ENCODE measurements at regions not wholly inside any gene's neighbourhood (a gene's known extent, or its start where the extent isn't known, plus 50 kb on each side); places are given as distances from the start of the nearest gene placed in this dataset.
"Not testable (repeated sequence)": the region's sequence is repeated elsewhere in the genome, so short reads cannot be mapped to it uniquely, and the experiment has no call there.

- no peak for DNase-seq
Measured at GRCh38 chr5:115469904-115470516, 74.6 kb downstream of the FEM1C start.

GRCh38 chr5:115467628-115468027, 76.9 kb downstream of the FEM1C start:
- DNase-seq, result no peak

GRCh38 chr5:115465431-115465830, 79.1 kb downstream of the FEM1C start:
- no peak for DNase-seq

- DNase-seq, result peak; percentile 84
Measured at GRCh38 chr5:115463983-115464382, 80.6 kb downstream of the FEM1C start.

- DNase-seq, result no peak
Measured at GRCh38 chr5:115461506-115462290, 82.9 kb downstream of the FEM1C start.

- no peak for DNase-seq
Measured at GRCh38 chr5:115461093-115461492, 83.5 kb downstream of the FEM1C start.

GRCh38 chr5:115460472-115460871, 84.1 kb downstream of the FEM1C start:
- DNase-seq, result peak; percentile 50

- peak; percentile 77 for DNase-seq
Measured at GRCh38 chr5:115459855-115460341, 84.7 kb downstream of the FEM1C start.

- DNase-seq, result no peak
Measured at GRCh38 chr5:115458416-115458815, 86.2 kb downstream of the FEM1C start.

- peak; percentile 46 for DNase-seq
Measured at GRCh38 chr5:115458003-115458409, 86.6 kb downstream of the FEM1C start.

- no peak for DNase-seq
Measured at GRCh38 chr5:115457571-115457970, 87.0 kb downstream of the FEM1C start.

- no peak for DNase-seq
Measured at GRCh38 chr5:115456539-115457040, 88.0 kb downstream of the FEM1C start.

- no peak for DNase-seq
Measured at GRCh38 chr5:115456056-115456455, 88.5 kb downstream of the FEM1C start.

- DNase-seq, result no peak
Measured at GRCh38 chr5:115455301-115455707, 89.3 kb downstream of the FEM1C start.

GRCh38 chr5:115453391-115454095, 91.0 kb downstream of the FEM1C start:
- DNase-seq, result no peak

- DNase-seq, result no peak
Measured at GRCh38 chr5:115452536-115453235, 91.9 kb downstream of the FEM1C start.

- DNase-seq, result no peak
Measured at GRCh38 chr5:115452083-115452482, 92.5 kb downstream of the FEM1C start.

GRCh38 chr5:115450741-115451140, 93.8 kb downstream of the FEM1C start:
- DNase-seq, result no peak

GRCh38 chr5:115448630-115449029, 95.9 kb downstream of the FEM1C start:
- not testable (repeated sequence) for DNase-seq

GRCh38 chr5:115440782-115441451, 103.7 kb downstream of the FEM1C start:
- no peak for DNase-seq

GRCh38 chr5:115439639-115440038, 104.9 kb downstream of the FEM1C start:
- DNase-seq, result no peak

- DNase-seq, result no peak
Measured at GRCh38 chr5:115439042-115439441, 105.5 kb downstream of the FEM1C start.

All from tongue (tissue), 1 donor.